Posterior cingulate gyrus (tissue), 11 donors: ENCODE measurements at regions not wholly inside any gene's neighbourhood (a gene's known extent, or its start where the extent isn't known, plus 50 kb on each side); places are given as distances from the start of the nearest gene placed in this dataset.

Experiments
- DNase-seq, 10 donors: peaks; one replicate each; pipeline versions ENCODE4 v3.0.0 to v3.0.0-alpha.2; 2020 to 2021; ENCODE audit warnings: mixed read lengths in 3 of 10
- intact Hi-C: fragments of 100-400 bp; cut with DNase I; formaldehyde crosslinking; loops from one replicate; pipeline ENCODE4 v1.15.1; 2023

- intact Hi-C loops = no loop called here
- DNase-seq = no peak
These were observed 557.2 kb downstream of the BCL11B start for GRCh38 chr14:98714626-98715425.

DNA sequence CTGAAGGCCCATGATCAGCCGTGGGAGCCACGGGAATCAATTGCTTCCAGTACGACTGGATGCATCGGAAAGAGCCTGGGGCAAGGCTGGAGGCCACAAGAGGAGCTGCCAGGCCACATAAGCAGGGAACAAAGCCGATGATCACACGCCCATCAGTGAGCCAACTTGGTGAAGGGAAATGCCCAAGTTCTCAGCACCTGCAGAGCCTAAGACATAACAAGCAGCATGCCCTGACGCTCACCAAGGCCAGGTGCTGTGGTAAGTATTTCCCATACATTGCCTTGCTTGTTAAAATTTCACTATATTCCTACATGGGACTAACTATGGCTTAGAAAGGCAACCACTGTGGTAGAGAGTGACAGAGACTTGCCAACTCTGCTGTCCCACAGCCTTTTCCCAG is 555.9 kb downstream of the BCL11B start:
- no peak for DNase-seq
- intact Hi-C loops = no loop called here

GRCh38 chr14:98721061-98721460 is 550.9 kb downstream of the BCL11B start:
- intact Hi-C loops = no loop called here
- no peak for DNase-seq

DNA sequence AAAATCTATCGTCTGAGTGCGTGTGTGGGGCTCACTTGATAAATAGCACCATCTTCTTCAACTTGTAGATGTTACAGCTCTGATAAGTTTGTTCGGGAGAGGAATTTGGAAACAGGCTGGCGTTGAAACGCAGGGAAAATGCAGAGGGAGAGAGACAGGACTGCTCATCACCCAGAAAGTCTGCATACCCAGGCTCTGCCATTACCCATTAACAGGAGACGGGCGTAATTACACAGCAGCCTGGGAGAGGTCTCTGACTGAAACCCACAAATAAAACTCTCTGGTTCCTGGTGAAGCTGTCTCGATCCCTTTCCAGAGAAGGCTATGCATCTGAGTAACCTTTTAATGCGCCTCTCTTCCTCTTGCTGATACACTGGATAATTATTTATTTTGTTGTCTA is 547.3 kb downstream of the BCL11B start:
- intact Hi-C loops = no loop called here
- no peak for DNase-seq

DNA sequence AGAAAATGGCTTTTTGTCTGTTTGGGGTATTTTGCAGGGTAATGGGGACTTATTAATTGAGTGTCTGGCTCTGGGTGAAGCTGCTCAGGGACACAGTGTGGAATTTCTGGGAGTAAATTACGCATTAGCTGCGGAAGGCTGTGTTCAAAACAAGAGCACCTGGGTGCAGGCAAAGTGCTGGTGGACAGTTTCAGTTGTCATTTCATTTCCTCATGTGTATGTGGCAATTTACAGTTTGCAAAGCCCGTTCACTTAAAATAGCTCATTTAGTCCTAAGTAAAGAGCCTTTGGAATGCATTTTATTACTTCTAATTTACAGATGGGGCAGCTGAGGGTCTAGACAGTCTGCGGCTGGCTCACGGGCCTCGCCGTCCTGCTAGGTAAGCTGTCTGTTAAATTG is 546.8 kb downstream of the BCL11B start:
- intact Hi-C loops = no loop called here
- no peak for DNase-seq

- intact Hi-C loops = no loop called here
- DNase-seq = no peak
These were observed 546.3 kb downstream of the BCL11B start for GRCh38 chr14:98725676-98726075.

DNA sequence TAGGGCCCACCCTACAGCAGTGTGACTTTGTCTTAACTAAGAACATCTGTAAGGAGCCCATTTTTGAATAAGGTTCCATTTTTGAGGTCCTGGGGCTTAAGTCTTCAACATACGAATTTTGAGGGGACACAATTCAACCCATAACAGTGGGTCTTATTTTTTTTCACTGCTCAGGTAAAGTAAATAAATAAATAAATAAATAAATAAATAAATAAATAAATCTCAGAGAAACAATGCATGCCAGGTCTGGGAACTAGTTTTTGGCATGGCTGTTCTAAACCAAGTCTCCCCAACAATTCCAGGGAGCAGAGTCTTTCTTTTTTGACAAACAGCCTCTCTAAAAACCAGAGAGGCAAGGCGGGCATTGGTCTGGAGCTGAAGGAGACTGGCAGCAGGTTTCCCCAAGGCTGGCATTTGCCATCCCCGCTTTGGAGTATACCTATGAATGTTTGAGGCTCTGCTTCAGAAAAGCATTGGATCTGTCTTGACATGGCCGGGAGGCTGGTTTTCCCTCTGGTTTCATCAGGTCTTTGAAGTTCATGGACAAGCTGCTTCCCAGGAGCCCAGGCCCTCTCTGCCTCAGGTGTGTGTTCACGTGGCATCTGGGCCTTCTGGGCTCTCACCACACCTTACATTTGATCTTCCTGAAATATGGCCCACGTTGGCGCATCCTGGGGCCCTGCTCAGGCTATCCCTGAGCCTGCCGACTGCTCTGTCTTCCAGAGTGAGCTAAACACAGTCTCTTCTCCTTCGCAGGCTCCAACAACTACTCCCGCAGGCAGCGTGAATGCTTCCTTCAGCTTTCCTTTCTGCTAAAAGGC is 545.2 kb downstream of the BCL11B start:
- intact Hi-C loops = no loop called here
- DNase-seq = no peak

GRCh38 chr14:98728024-98728423 is 544.0 kb downstream of the BCL11B start:
- DNase-seq = no peak
- intact Hi-C loops = no loop called here

- intact Hi-C loops = no loop called here
- no peak for DNase-seq
These were observed 543.2 kb downstream of the BCL11B start for GRCh38 chr14:98728836-98729235.

- no peak for DNase-seq
- intact Hi-C loops = no loop called here
These were observed 540.7 kb downstream of the BCL11B start for GRCh38 chr14:98731286-98731685.

GRCh38 chr14:98731701-98732100 is 540.3 kb downstream of the BCL11B start:
- DNase-seq = no peak
- intact Hi-C loops = no loop called here

DNA sequence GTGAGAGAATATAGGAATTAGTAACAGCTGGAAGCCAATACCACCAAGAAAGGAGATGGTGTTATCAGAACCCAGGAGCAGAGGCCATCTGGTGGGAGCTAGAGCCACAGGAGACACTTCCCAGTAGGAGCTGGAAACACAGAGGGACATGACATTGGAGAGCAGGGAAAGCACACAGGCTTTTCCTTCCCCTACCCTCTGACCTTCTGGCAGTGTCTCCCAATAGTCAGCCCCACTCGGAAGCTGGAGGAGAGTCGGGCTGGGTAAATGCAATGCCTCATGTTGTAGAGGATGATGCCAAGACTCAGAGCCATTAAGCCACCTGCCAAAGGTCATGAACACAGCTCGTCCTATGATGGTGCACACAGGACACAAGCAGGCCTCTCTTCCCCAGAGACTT is 538.5 kb downstream of the BCL11B start:
- DNase-seq = no peak
- intact Hi-C loops = no loop called here

DNA sequence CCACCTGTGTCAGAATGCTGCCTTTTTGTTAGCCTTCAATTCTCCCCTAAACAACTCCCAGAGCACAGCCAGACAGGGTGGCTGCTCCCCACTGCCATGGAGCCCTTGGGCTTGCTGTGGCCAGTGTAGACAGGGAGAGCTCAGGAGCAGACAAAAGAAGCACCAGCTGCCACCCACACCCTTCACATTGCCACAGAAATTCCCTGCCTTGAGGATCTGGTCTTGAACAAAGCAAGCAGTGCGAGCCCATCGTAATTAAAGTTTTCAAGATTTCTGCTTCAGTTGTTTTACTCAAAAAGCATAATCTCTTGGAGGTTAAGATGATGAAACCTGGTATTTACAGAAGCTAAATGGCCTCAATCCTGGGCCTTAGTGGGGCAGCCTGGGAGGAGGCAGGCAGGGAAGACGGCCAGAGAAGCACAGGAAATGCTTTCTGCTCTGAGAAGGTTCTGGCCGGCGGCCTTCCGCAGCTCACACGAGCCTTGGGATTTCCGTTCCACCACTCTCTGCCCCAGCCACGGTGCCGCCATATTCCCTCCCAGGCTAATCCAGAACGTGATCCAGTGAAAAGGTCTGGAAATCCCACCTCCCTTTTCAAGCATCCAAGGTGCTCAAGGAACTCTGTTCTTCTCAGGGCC is 535.2 kb downstream of the BCL11B start:
- intact Hi-C loops = no loop called here
- DNase-seq = no peak

DNA sequence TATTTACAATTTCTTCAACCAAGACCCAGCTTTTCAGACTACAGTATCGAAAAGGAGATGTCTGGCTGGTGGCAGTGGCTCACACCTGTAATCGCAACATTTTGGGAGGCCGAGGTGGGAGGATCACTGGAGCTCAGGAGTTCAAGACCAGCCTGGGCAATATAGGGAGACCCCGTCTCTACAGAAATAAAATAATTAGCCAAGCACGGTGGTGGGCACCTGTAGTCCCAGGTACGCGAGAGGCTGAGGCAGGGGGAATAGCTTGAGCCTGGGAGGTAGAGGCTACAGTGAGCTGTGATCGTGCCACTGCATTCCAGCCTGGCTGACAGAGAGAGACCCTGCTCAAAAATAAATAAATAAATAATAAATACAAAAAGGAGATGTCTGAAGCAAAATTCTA is 530.5 kb downstream of the BCL11B start:
- DNase-seq = no peak
- intact Hi-C loops = no loop called here

DNA sequence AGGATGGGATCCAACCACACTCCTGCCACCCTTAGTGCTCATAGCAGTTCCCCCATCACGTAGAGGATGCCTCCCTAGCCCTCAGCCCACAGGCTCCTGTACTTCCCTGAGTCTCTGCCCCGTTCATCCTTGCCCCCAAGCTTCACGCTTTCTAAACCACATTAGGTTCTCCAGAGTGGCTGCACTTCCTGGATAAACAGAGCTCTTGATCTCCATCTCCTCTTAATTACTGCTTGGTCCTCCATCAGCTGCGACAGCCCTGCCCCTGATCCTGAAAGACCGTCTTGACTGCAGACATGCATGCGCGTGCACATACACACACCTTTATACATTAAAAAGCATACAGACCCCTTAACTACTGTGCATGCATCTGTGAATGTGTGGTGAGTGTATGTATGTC is 530.0 kb downstream of the BCL11B start:
- no peak for DNase-seq
- intact Hi-C loops = no loop called here

GRCh38 chr14:98743536-98743935 is 528.5 kb downstream of the BCL11B start:
- intact Hi-C loops = no loop called here

DNA sequence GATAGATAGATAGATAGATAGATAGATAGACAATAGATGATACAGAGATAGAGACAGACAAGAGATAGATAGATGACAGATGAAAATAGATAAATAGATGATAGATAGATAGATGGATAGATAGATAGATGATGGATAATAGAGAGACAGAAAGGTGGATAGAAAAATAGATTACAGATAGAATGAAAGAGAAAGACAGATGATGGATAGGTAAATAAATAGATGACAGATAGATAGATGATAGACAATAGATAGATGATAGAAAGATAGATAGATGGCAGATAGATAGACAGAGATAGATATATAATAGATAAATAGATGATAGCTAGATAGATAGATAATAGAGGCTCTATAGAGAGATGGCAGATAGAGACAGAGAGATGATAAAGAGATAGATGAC is 523.0 kb downstream of the BCL11B start:
- intact Hi-C loops = no loop called here
- no peak for DNase-seq

More at GRCh38 chr14:98743536-98743935, 528.5 kb downstream of the BCL11B start:
- no peak for DNase-seq

DNA sequence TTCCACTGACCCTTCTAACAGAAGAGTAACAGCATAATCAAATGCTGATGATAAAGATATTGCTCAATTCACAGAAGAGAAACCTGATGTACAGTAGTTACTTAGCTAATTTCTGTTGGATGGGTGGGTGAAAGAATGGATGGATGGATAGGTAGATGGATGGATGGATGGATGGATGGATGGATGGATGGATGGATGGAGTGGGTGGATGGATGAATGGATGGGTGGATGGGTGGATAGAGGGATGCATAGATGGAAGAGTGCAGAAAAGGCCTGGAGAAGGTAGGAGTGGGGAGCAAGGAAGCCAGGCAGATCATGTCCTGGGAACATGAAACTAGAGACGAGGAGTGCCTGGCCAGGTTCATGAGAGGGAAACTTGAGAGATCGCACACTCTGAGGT is 520.9 kb downstream of the BCL11B start:
- DNase-seq = no peak
- intact Hi-C loops = no loop called here

GRCh38 chr14:98752660-98753059 is 519.3 kb downstream of the BCL11B start:
- intact Hi-C loops = no loop called here
- no peak for DNase-seq

DNA sequence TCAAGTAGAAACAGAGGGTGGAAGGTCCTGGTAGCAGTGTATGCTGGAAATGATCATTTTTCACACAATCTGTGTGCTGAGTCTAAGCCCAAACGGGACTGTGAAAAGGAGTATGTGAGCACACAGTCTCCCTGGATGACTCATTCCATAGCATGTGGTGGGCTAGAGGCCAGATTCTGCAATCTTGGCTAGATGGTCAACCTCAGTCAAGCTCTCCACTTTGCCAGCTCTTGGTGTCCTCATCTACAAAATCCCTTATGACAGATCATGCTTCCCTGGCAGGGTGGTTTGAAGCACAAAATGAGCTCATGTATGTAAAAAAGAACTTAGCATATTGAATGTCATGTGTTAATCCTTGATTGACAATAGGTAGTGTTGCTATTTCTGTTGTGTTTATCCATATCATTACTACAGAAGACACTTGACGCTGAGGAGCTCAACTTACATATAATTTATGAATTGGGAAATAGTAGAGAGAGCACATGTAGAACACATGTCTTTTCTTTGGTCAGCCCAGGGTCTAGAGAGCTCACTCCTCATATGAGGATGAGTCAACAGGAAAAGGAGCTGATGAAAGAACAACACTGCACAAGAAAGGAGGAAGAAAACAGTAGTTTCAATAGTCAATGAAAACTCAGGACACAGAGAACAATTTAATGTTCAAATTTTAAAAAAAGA is 517.5 kb downstream of the BCL11B start:
- intact Hi-C loops = no loop called here
- DNase-seq = no peak

GRCh38 chr14:98756749-98757148 is 515.2 kb downstream of the BCL11B start:
- DNase-seq = no peak
- intact Hi-C loops = no loop called here
